ENCODE measurements at regions not wholly inside any gene's neighbourhood (a gene's known extent, or its start where the extent isn't known, plus 50 kb on each side); places are given as distances from the start of the nearest gene placed in this dataset.
A peak's percentile ranks its signal among the peaks of the same experiment; 100 is the strongest.

GRCh38 chr11:122509899-122510298 lies 145.6 kb upstream of the UBASH3B start:
- Histone ChIP-seq H3F3A (ENCODE audit: low read length, unreplicated experiment) (no peaks in the 10 kb centered on the region), H3K4me2 (ENCODE audit: low read length) (no peak overlapping the region), H3K27me3 (ENCODE audit: low read length) (peaks cover 83% of the 10 kb centered on the region), H3K9me2 (replicated peaks; ENCODE audit: low read length) (no peaks in the 10 kb centered on the region), H3K79me2 (ENCODE audit: low read length) (no peaks in the 10 kb centered on the region), H3K4me1 (ENCODE audit: insufficient read depth, low read length) (no peaks in the 10 kb centered on the region), H3K4me3 (ENCODE audit: low read length) (no peak overlapping the region), H4K20me1 (ENCODE audit: low read length) (no peaks in the 10 kb centered on the region), H3K36me3 (ENCODE audit: low read depth, low read length) (no peaks in the 10 kb centered on the region), H3K9me3 (ENCODE audit: low read length) (no peaks in the 10 kb centered on the region), H3K9ac (ENCODE audit: low read length) (no peak overlapping the region), H2AFZ (ENCODE audit: low read length) (no peak overlapping the region), H3K27ac (ENCODE audit: low read length) (no peak overlapping the region)
- TF ChIP-seq EZH2 (IDR thresholded peaks at IDR 0.05; ENCODE audit: low read length, unreplicated experiment), result no peak
- TF ChIP-seq EZH2phosphoT487 (IDR thresholded peaks at IDR 0.05; ENCODE audit: borderline replicate concordance, low read length), result no peak
- no peak for TF ChIP-seq CTCF (conservative IDR thresholded peaks at IDR 0.05; ENCODE audit: low read depth, low read length)
- CTCF ChIA-PET, result no interaction called here
- intact Hi-C loops (cut with micrococcal nuclease), result loop anchor here (5.0 to 10.0 kb wide), 4 partner anchors 355 to 1188 kb away; no protein-coding TSS in a partner anchor
- POLR2A ChIA-PET (ENCODE audit: unreplicated experiment), result no interaction called here
- ATAC-seq (no peak), DNase-seq (no peak)
- BruUV-seq (replicated peaks), result no TSS peak

- Histone ChIP-seq H2AFZ (ENCODE audit: low read length) (no peak overlapping the region), H3K9me3 (ENCODE audit: low read length) (no peaks in the 10 kb centered on the region), H3K27ac (ENCODE audit: low read length) (no peak overlapping the region), H3K27me3 (ENCODE audit: low read length) (peaks cover 81% of the 10 kb centered on the region), H3K9ac (ENCODE audit: low read length) (no peak overlapping the region), H3K4me2 (ENCODE audit: low read length) (no peak overlapping the region), H3K4me3 (ENCODE audit: low read length) (no peak overlapping the region), H3K4me1 (ENCODE audit: insufficient read depth, low read length) (no peaks in the 10 kb centered on the region), H4K20me1 (ENCODE audit: low read length) (no peaks in the 10 kb centered on the region), H3F3A (ENCODE audit: low read length, unreplicated experiment) (no peaks in the 10 kb centered on the region), H3K36me3 (ENCODE audit: low read depth, low read length) (no peaks in the 10 kb centered on the region), H3K79me2 (ENCODE audit: low read length) (no peaks in the 10 kb centered on the region), H3K9me2 (replicated peaks; ENCODE audit: low read length) (no peaks in the 10 kb centered on the region)
- intact Hi-C loops (cut with micrococcal nuclease), result loop anchor here (5.0 to 10.0 kb wide), 4 partner anchors 354 to 1187 kb away; no protein-coding TSS in a partner anchor
- no TSS peak for BruUV-seq (replicated peaks)
- ATAC-seq (no peak), DNase-seq (no peak)
- TF ChIP-seq EZH2 (IDR thresholded peaks at IDR 0.05; ENCODE audit: low read length, unreplicated experiment) (no peak), EZH2phosphoT487 (IDR thresholded peaks at IDR 0.05; ENCODE audit: borderline replicate concordance, low read length) (no peak), CTCF (conservative IDR thresholded peaks at IDR 0.05; ENCODE audit: low read depth, low read length) (no peak)
- CTCF ChIA-PET, result no interaction called here
- POLR2A ChIA-PET (ENCODE audit: unreplicated experiment), result no interaction called here
These were observed 146.4 kb upstream of the UBASH3B start for GRCh38 chr11:122509091-122509490.

- H3K9me2 ChIP-seq (replicated peaks; ENCODE audit: low read length), result no peaks in the 10 kb centered on the region
- no peaks in the 10 kb centered on the region for H3K4me1 ChIP-seq (ENCODE audit: insufficient read depth, low read length)
- H3K27me3 ChIP-seq (ENCODE audit: low read length), result peaks cover 81% of the 10 kb centered on the region
- BruUV-seq (replicated peaks), result no TSS peak
- CTCF ChIA-PET, result interaction anchor here (0.5 to 1.8 kb wide), 10 partner anchors 212 to 1298 kb away, joined by 3 to 14 read pairs (median 6); no protein-coding TSS in a partner anchor
- H3F3A ChIP-seq (ENCODE audit: low read length, unreplicated experiment), result no peaks in the 10 kb centered on the region
- DNase-seq (peak; percentile 92), ATAC-seq (peak; percentile 100)
- POLR2A ChIA-PET (ENCODE audit: unreplicated experiment), result interaction anchor here (0.5 kb wide), 1 partner anchor 767 kb away, joined by 3 read pairs; no protein-coding TSS in a partner anchor
- H3K27ac ChIP-seq (ENCODE audit: low read length), result no peak overlapping the region
- no peak overlapping the region for H3K9ac ChIP-seq (ENCODE audit: low read length)
- no peak for TF ChIP-seq EZH2 (IDR thresholded peaks at IDR 0.05; ENCODE audit: low read length, unreplicated experiment)
- peak; percentile 95 for TF ChIP-seq CTCF (conservative IDR thresholded peaks at IDR 0.05; ENCODE audit: low read depth, low read length)
- intact Hi-C loops (cut with micrococcal nuclease), result loop anchor here (1.0 to 10.0 kb wide), 6 partner anchors 290 to 1183 kb away; no protein-coding TSS in a partner anchor
- H3K4me2 ChIP-seq (ENCODE audit: low read length), result no peak overlapping the region
- no peak overlapping the region for H3K4me3 ChIP-seq (ENCODE audit: low read length)
- H3K36me3 ChIP-seq (ENCODE audit: low read depth, low read length), result no peaks in the 10 kb centered on the region
- H4K20me1 ChIP-seq (ENCODE audit: low read length), result no peaks in the 10 kb centered on the region
- H3K79me2 ChIP-seq (ENCODE audit: low read length), result no peaks in the 10 kb centered on the region
- no peak overlapping the region for H2AFZ ChIP-seq (ENCODE audit: low read length)
- H3K9me3 ChIP-seq (ENCODE audit: low read length), result no peaks in the 10 kb centered on the region
These were observed 150.1 kb upstream of the UBASH3B start for GRCh38 chr11:122505304-122506006.

Measured in PC-3 (cell line).